SK-N-SH treated with all-trans-retinoic acid at 6 μM for 48 hours (cell line): ENCODE measurements at regions not wholly inside any gene's neighbourhood (a gene's known extent, or its start where the extent isn't known, plus 50 kb on each side); places are given as distances from the start of the nearest gene placed in this dataset.
A peak's percentile ranks its signal among the peaks of the same experiment; 100 is the strongest.

Experiments
- ATAC-seq: fragments of 200-7000 bp; cut with Tn5 transposase; 3 replicates; pipeline ENCODE4 v1.9.1; 2020; ENCODE audit warnings: mild to moderate bottlenecking, moderate library complexity
- ARNTL ChIP-seq: fragments of 450-650 bp; formaldehyde crosslinking; IDR thresholded peaks from 2 replicates; pipeline ENCODE4 v1.5.0; 2020; ENCODE audit warnings: low read depth, mild to moderate bottlenecking, moderate library complexity, borderline replicate concordance
- BACH2 ChIP-seq: fragments of 250-450 bp; sonication (Bioruptor Pico); IDR thresholded peaks from 2 replicates; pipeline ENCODE4 v1.9.0; 2021; ENCODE audit warnings: mild to moderate bottlenecking, borderline replicate concordance
- CREB5 ChIP-seq: fragments of 250-450 bp; sonication (Bioruptor Pico); IDR thresholded peaks from 2 replicates; pipeline ENCODE4 v1.5.1; 2020; ENCODE audit warnings: low read depth, mild to moderate bottlenecking, moderate library complexity
- CSDC2 ChIP-seq: fragments of 250-450 bp; sonication (Bioruptor Pico); IDR thresholded peaks from 2 replicates; pipeline ENCODE4 v1.5.0; 2020; ENCODE audit warnings: mild to moderate bottlenecking, moderate library complexity
- CSRNP3 ChIP-seq: fragments of 250-450 bp; sonication (Bioruptor Pico); IDR thresholded peaks from 2 replicates; pipeline ENCODE4 v1.5.1; 2021; ENCODE audit warnings: mild to moderate bottlenecking, moderate library complexity
- ESRRG ChIP-seq: fragments of 250-450 bp; sonication (Bioruptor Pico); IDR thresholded peaks from 2 replicates; pipeline ENCODE4 v1.6.1; 2021; ENCODE audit warnings: mild to moderate bottlenecking
- GLIS3 ChIP-seq: fragments of 250-450 bp; sonication (Bioruptor Pico); IDR thresholded peaks from 2 replicates; pipeline ENCODE4 v1.5.0; 2020; ENCODE audit warnings: mild to moderate bottlenecking, moderate library complexity
- ISL1 ChIP-seq: fragments of 250-450 bp; sonication (Bioruptor Pico); IDR thresholded peaks from 2 replicates; pipeline ENCODE4 v2.1.2; 2022; ENCODE audit warnings: mild to moderate bottlenecking, moderate library complexity
- OSR1 ChIP-seq: fragments of 250-450 bp; sonication (Bioruptor Pico); IDR thresholded peaks from 2 replicates; pipeline ENCODE4 v1.8.0; 2022; ENCODE audit warnings: moderate library complexity, mild to moderate bottlenecking, inconsistent platforms
- PATZ1 ChIP-seq: fragments of 250-450 bp; sonication (Bioruptor Pico); IDR thresholded peaks from 2 replicates; pipeline ENCODE4 v1.8.0; 2020; ENCODE audit warnings: mild to moderate bottlenecking, moderate library complexity, borderline replicate concordance
- PPARA ChIP-seq: fragments of 250-450 bp; sonication (Bioruptor Pico); IDR thresholded peaks from 2 replicates; pipeline ENCODE4 v1.5.0; 2020; ENCODE audit warnings: mild to moderate bottlenecking, borderline replicate concordance
- RARB ChIP-seq: fragments of 250-450 bp; sonication (Bioruptor Pico); IDR thresholded peaks from 2 replicates; pipeline ENCODE4 v1.8.0; 2021; ENCODE audit warnings: mild to moderate bottlenecking, moderate library complexity
- SNAI2 ChIP-seq: fragments of 250-450 bp; sonication (Bioruptor Pico); IDR thresholded peaks from 2 replicates; pipeline ENCODE4 v1.5.0; 2020; ENCODE audit warnings: mild to moderate bottlenecking, moderate library complexity
- TCF4 ChIP-seq: fragments of 250-450 bp; sonication (Bioruptor Pico); IDR thresholded peaks from 2 replicates; pipeline ENCODE4 v1.8.0; 2021; ENCODE audit warnings: mild to moderate bottlenecking, moderate library complexity, borderline replicate concordance
- TOX ChIP-seq: fragments of 250-450 bp; sonication (Bioruptor Pico); IDR thresholded peaks from 2 replicates; pipeline ENCODE4 v1.8.0; 2021; ENCODE audit warnings: mild to moderate bottlenecking, moderate library complexity, borderline replicate concordance
- ZC3H10 ChIP-seq: fragments of 250-450 bp; sonication (Bioruptor Pico); IDR thresholded peaks from 2 replicates; pipeline ENCODE4 v1.5.1; 2021; ENCODE audit warnings: mild to moderate bottlenecking, moderate library complexity
- ZFP3 ChIP-seq: fragments of 250-450 bp; sonication (Bioruptor Pico); IDR thresholded peaks from 2 replicates; pipeline ENCODE4 v1.5.0; 2020; ENCODE audit warnings: mild to moderate bottlenecking, moderate library complexity
- ZFP30 ChIP-seq: fragments of 450-650 bp; formaldehyde crosslinking; IDR thresholded peaks from 2 replicates; pipeline ENCODE4 v1.5.0; 2022; ENCODE audit warnings: mild to moderate bottlenecking, moderate library complexity
- ZNF565 ChIP-seq: fragments of 450-650 bp; formaldehyde crosslinking; conservative IDR thresholded peaks from 2 replicates; pipeline ENCODE4 v1.5.0; 2020; ENCODE audit warnings: low read depth, mild to moderate bottlenecking, moderate library complexity
- ZNF70 ChIP-seq: fragments of 450-650 bp; formaldehyde crosslinking; IDR thresholded peaks from 2 replicates; pipeline ENCODE4 v1.5.0; 2020; ENCODE audit warnings: mild to moderate bottlenecking, moderate library complexity
- ZNF8 ChIP-seq: fragments of 450-650 bp; formaldehyde crosslinking; IDR thresholded peaks from 2 replicates; pipeline ENCODE4 v1.5.0; 2020; ENCODE audit warnings: mild to moderate bottlenecking, moderate library complexity
- TF ChIP-seq, protein P1 (sequence below): fragments of 250-450 bp; sonication (Bioruptor Pico); IDR thresholded peaks from 2 replicates; pipeline ENCODE4 v1.8.0; 2021; ENCODE audit warnings: low read depth, mild to moderate bottlenecking, moderate library complexity, borderline replicate concordance

DNA sequence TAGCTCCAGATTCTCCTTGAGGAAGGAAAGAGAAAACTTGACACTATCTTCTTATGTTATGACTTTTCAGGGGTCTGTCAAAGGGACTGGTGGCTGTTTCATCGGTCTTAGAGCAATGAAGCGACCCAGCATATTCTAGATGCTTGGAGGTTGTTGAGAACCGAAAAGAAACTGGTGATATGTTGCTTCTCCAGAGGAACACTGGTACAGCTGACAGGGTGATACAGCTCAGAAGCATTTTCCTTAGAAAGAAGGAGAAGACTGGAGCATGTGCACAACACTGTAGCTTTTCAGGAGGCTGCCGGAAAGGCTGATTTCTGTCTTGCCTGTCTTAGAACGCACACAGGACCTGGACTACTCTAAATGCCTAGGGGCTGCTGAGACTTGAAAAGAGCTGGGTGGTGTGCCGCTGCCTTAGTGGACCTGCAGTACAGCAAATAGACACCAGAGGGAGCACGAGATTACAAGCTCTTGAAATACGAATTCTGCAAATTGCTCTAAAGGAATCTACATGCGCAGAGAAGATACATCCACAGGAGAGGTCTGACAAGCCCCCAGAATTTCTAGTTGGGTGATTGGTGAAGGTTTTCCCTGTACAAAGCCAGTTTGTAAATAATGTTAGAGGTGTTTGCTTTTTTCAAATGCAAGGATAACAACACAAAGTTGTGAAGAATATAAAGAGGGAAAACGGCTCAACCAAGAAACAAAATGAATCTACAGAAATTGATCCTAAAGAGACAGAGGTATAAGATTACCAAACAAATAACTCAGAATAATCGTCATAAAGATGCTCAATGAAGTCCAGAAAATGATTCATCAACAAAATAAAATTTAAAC is 223.1 kb upstream of the DMD start:
- no peak for TF ChIP-seq PATZ1
- TF ChIP-seq ZFP30 (CRISPR knock-in tag): no peak
- TF ChIP-seq CSDC2: no peak
- TF ChIP-seq TOX: no peak
- no peak for TF ChIP-seq ZC3H10
- TF ChIP-seq RARB (CRISPR knock-in tag): no peak
- no peak for TF ChIP-seq SNAI2 (CRISPR knock-in tag)
- no peak for TF ChIP-seq OSR1
- TF ChIP-seq, protein P1, sequence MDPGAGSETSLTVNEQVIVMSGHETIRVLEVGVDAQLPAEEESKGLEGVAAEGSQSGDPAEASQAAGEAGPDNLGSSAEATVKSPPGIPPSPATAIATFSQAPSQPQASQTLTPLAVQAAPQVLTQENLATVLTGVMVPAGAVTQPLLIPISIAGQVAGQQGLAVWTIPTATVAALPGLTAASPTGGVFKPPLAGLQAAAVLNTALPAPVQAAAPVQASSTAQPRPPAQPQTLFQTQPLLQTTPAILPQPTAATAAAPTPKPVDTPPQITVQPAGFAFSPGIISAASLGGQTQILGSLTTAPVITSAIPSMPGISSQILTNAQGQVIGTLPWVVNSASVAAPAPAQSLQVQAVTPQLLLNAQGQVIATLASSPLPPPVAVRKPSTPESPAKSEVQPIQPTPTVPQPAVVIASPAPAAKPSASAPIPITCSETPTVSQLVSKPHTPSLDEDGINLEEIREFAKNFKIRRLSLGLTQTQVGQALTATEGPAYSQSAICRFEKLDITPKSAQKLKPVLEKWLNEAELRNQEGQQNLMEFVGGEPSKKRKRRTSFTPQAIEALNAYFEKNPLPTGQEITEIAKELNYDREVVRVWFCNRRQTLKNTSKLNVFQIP (CRISPR knock-in tag): no peak
- TF ChIP-seq BACH2 (CRISPR knock-in tag): no peak
- TF ChIP-seq ZNF8 (CRISPR knock-in tag): no peak
- TF ChIP-seq ARNTL (CRISPR knock-in tag): no peak
- no peak for TF ChIP-seq ZNF565 (CRISPR knock-in tag)
- no peak for TF ChIP-seq ZFP3 (CRISPR knock-in tag)
- TF ChIP-seq ZNF70: no peak
- no peak for TF ChIP-seq ISL1 (CRISPR knock-in tag)
- TF ChIP-seq TCF4 (CRISPR knock-in tag): no peak
- no peak for TF ChIP-seq PPARA (CRISPR knock-in tag)
- TF ChIP-seq, all 23 proteins: peak for 0
- ATAC-seq: peak; percentile 73

DNA sequence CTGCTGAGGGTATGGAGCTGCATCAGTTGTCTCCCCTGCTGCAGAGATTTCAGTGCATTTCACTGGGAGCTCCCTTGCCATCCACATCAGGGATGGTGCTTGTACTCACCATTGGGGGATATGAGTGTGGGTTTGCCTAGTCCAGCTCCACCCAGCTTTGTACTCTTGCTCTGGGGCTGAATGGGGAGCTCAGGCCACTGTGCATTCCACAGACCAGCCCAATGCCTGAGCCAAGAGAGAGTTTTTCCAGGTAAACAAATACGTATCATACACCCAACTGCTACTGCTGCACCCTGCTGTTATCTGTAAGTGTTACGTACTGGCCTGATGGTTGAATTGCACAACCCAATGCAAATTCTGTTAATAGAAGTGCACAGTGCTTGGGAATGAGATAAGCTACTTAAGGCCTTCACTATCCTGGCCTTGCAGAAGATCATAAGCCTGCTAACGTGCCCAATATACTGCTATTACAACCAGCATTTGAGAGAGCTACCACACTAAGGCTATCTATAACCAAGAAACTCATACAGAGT is 205.0 kb upstream of the DMD start:
- no peak for ATAC-seq
- TF ChIP-seq CSRNP3 (CRISPR knock-in tag) (no peak), BACH2 (CRISPR knock-in tag) (no peak), OSR1 (no peak), CSDC2 (no peak), TOX (no peak), ARNTL (CRISPR knock-in tag) (no peak), GLIS3 (CRISPR knock-in tag) (no peak), CREB5 (CRISPR knock-in tag) (no peak), ZFP30 (CRISPR knock-in tag) (no peak)

DNA sequence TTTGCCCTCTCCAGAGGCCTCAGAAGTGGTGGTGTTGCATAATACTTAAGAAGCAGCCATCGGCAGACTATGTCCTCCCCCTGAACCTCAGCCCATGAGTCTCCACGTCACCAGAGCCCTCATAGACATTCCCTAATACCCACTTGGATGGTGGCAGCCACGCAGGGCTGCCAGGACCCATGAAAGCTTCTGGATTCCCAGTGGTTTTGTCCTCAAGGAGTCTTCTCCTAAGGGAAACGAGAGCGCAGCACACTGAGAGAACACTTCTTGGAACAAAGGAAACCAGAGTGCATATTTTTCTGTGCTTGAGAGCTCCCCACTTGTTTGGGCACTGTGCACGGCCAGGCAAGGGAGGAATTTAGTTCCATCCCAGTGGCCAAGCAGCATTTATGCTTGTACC is 204.1 kb upstream of the DMD start:
- TF ChIP-seq ARNTL (CRISPR knock-in tag) (no peak), CSDC2 (no peak), CREB5 (CRISPR knock-in tag) (no peak), ZC3H10 (no peak), BACH2 (CRISPR knock-in tag) (no peak), PPARA (CRISPR knock-in tag) (no peak), TOX (no peak), CSRNP3 (CRISPR knock-in tag) (no peak), ZNF8 (CRISPR knock-in tag) (no peak), ESRRG (CRISPR knock-in tag) (no peak), PATZ1 (no peak), ZNF565 (CRISPR knock-in tag) (no peak), OSR1 (no peak)
- ATAC-seq: no peak
